ENCODE measurements at regions not wholly inside any gene's neighbourhood (a gene's known extent, or its start where the extent isn't known, plus 50 kb on each side); places are given as distances from the start of the nearest gene placed in this dataset.
"Not testable (repeated sequence)": the region's sequence is repeated elsewhere in the genome, so short reads cannot be mapped to it uniquely, and the experiment has no call there.

DNA sequence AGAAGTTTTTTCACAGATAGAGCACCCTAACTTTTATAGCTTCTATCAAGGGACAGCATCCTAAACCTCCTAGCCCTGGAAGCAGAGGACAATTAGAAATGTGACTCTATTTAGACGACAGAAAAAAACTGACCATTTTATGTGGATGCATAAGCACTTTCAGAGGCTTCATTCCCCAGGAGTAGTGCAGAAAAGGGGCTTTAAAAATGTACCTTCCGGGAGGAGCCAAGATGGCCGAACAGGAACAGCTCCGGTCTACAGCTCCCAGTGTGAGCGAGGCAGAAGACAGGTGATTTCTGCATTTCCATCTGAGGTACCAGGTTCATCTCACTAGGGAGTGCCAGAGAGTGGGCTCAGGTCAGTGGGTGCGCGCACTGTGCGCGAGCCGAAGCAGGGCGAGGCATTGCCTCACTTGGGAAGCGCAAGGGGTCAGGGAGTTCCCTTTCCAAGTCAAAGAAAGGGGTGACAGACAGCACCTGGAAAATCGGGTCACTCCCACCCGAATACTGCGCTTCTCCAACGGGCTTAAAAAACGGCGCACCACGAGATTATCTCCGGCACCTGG lies 416.4 kb upstream of the C1orf87 start:
- not testable (repeated sequence) for FAIRE-seq; DNase-seq (ENCODE audit: insufficient read length, low spot score)

DNA sequence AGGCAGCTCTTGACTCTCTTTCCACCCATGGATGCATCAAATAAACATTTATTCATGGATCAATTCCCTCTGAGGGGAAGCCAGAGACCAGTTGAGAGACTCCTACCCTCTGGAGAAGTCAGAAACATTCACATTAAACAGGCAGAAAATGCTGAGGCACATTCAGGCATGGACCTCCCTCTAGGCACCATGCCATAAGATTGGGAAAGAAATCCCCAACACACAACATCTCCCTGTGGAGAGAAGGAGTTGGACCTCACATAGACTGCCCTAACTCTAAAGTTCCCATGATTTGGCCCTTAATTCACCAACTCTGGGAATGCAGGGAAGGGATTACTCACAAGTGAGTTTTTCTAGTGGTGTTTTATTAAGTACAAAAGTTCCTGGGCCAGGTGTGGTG lies 415.3 kb upstream of the C1orf87 start:
- FAIRE-seq (no peak), DNase-seq (ENCODE audit: insufficient read length, low spot score) (no peak)

DNA sequence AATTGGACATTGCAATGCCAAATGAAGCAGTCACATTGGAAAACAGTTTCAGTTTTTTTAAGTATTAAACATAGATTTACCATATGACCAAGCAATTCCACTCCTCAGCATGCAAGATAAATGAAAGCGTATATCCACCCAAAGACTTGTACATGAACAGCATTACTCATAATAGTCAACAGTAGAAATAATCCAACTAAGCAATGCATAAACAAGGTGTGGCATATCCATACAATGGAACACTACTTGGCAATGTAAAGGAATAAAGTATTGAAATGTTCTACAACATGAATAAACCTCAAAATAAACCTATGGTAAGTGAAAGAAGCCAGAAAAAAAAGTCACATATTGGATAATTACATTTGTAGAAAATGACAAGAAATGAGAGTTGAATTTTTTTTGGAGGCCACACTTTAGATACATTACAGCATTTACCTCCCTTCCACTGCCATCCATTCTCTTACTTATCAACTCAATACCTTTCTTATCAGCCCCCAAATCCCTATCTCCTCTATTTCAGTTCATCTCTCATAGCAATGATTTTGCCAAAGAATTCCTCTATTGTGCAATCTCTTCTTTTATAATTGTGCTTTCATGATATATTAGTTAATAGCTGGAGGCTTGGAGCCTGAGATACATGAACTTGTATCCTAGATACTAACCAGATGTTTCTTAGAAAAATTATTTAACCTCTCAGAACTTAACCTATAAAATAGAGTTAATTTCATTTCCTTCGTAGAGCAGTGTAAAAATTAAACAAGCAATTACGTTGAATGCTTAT lies 414.2 kb upstream of the C1orf87 start:
- DNase-seq (ENCODE audit: insufficient read length, low spot score) (no peak), FAIRE-seq (no peak)

DNA sequence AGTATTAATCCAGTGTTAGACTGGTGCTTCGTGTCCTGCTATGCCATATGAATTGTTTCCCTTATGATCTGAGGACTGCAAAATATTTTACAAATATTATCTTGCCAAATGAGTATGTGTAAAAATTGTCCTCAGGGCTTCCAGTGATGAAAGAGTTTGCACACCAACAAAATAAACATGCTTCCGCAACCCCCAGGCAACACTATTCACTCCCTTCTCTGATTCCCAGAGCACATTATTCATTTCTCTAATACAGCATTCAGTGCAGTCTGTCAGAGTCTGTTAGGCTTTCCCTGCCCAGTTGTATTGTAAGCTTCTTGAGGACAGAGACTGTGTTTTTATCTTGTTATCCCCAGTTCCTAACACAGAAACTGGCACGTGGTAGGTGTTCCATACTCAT lies 409.9 kb upstream of the C1orf87 start:
- FAIRE-seq (no peak), DNase-seq (ENCODE audit: insufficient read length, low spot score) (no peak)

DNA sequence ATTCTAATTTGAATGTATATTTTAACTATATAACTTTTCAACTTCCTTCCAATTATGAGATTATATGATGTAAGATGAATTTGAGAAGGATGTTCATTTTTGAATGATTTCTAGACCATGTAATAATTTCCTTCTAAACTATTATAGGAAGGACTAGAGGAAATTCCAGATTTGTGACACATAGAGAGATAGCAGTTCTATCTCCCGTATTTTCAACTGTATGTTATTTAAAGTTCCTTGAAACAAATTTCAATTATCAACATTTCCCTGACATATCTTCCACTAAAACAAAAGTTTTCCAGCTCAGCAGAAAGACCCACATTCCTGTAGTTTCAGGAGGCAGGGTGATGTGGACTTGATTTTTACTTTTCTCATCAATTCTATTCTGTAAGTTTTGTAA lies 396.7 kb upstream of the C1orf87 start:
- DNase-seq (ENCODE audit: insufficient read length, low spot score) (no peak), FAIRE-seq (no peak)

DNA sequence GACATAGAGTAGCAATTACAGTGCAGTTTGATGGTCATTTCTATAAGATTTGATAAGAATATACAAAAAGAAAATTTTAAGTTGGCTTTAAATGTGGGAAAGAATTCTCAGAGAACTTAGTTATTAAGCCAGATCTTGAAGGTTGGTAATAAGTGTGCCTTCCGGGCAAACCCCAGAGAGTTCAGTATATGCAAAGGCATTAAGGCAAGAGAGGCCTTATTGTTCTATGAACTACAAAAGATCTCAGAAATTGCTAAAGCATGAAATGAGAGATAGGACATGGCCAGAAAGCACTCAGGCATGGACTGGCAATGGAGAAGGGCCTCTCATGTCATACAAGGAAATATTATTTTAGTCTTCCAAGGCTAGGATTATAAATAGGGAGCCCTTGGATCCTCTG lies 390.2 kb upstream of the C1orf87 start:
- no peak for DNase-seq (ENCODE audit: insufficient read length, low spot score)
- FAIRE-seq = no peak

DNA sequence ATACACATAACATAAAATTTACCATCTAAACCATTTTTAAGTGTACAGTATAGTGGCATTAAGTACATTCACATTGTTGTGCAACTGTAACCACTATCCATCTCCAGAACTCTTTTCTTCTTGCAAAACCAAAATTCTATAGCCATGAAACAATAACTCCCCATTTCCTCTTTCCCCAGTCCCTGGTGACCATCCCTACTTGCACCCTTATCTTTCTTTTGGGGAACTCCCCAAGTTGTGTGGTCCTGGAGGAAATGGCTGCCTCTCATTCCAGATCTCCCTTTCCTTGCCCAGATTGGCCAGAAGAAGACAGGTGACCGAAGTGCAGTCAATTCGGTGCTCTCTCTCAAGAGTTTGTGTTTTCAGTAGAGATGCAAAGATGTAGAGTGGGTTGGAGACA lies 389.6 kb upstream of the C1orf87 start:
- DNase-seq (ENCODE audit: insufficient read length, low spot score) (no peak), FAIRE-seq (no peak)

DNA sequence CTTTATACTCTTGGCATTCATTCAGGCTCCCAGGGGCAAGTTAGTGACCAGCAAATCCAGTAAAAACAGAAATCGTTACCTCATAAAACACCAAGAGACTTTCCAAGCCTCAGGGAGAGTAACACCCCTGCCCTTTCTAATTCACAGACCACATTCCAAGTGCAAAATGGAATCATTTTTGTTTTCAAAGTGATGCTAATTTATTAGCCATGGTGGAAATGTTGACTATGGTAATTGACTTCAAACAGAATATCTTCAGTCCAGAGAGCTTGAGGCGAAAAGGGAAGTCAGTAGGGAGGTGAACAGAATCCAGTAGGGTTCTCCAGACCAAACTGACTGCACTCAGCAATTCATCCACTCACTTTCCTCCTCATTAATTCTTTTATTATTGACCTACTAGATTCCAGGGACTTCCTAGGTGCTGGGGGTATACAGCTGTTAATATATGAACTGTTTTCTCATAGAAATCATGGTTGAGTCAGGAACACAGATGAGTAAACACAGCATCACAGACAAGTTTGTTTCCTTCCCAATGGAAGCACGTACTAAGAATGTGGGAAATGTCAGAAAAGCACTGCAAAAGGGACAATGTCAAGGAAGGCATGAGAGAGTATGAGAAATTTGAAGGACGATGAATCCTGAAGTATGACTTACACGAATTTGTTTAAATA lies 388.5 kb upstream of the C1orf87 start:
- FAIRE-seq = no peak
- no peak for DNase-seq (ENCODE audit: insufficient read length, low spot score)

DNA sequence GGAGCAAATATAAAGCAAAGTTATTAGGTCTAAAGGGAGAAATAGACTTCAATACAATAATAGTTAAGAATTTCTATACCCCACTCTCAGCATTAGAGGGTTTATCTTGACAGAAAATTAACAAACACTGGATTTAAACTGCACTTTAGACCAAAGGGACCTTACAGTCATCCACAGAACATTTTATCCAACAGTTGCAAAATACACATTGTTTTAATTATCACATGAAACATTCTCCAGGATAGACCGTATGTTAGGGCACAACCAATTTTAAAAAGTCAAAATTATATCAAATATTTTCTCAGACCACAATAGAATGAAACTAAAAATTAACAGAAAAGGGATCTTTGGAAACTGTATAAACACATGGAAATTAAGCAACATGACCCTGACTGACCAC lies 384.5 kb upstream of the C1orf87 start:
- DNase-seq (ENCODE audit: insufficient read length, low spot score) (no peak), FAIRE-seq (no peak)

DNA sequence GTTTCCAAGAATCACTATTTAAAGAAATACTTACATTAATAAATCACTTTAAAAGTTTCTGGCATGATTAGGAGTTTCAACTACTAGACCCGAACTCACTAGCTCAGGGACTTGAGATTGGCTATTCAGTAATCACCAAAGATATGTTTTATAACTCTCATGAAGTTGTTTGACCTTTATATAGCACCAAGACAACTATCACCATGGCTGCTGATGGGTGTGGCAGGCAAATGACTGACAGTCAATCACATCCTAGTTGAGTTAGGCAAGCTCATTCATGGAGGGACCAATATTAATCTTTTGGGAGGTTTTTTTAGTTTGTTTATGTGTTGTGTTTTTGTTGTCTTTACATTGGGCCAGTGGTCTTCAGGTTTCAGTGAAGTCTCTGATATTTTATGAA lies 376.3 kb upstream of the C1orf87 start:
- DNase-seq (ENCODE audit: insufficient read length, low spot score) = no peak
- no peak for FAIRE-seq

DNA sequence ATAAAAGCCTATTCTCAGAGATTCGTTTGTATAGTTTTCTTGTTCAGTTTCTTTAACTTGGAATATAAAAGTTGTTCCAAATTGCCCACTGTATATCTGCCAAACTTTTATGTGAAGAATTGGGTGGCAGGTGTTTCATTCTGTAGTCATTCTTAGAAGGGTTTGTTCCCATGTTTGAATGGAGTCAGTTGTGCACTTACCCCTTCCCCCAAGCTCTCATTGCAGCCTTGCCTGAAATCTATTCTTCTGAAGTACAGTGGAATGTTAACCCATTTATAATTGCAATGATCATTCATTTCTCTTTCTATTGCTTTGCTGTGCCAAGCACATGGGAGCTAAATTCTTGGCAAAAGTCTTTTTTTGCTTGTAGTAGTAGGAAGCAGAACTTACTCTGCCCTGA lies 375.3 kb upstream of the C1orf87 start:
- DNase-seq (ENCODE audit: insufficient read length, low spot score) (no peak), FAIRE-seq (no peak)

DNA sequence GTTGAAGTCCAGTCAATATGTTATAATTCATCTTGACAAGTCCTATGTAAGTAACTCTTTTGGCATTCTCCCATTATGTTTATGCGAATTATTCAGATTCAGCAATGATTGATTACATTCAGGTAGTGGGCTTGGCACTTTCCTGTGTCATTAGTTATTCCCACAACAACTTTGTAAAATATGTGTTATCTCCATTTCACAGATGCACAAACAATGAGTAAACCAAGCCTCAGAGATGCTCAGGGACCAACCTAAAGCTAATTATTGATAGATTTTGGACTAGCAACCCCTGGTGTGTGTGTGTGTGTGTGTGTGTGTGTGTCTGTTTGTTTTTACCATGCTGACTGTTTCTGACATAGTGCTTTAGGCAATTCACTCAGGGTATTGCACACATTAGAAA lies 371.1 kb upstream of the C1orf87 start:
- FAIRE-seq (no peak), DNase-seq (ENCODE audit: insufficient read length, low spot score) (no peak)

DNA sequence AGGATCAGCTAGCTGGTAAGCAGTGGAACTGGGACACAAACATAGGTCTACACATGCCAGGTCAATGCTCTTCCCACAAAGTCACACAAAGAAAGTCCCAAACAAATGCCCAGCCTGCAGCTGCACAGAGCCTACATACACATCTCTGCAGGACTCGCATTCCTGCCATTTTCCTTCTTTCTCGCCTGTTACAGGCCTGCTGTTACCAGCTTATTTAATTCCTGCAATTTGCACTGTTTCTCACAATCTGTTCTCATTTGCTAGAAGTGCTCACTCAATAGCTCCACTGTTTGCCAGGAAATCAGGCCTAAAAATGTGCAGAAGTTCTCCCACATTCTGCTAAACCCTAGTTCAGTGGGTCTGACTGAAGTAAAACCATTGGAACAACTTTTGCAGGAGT lies 362.6 kb upstream of the C1orf87 start:
- no peak for DNase-seq (ENCODE audit: insufficient read length, low spot score)
- FAIRE-seq = no peak

DNA sequence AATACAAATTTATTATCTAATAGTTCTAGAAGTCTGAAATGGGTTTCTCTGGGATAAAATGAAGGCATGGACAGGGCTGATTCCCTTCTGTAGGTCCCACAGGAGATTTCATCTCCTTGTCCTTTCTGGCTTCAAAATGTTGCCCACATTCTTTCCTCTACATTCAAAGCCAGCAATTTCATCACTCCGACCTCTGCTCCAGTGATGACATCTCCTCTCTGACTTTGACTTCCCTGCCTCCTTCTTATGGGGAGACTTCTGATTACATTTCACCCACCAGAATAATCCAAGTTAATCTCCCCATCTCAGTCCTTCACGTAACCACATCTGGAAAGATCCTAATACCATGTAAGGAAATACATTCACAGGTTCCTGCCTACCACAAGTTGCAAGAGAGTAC lies 358.0 kb upstream of the C1orf87 start:
- no peak for FAIRE-seq
- no peak for DNase-seq (ENCODE audit: insufficient read length, low spot score)

DNA sequence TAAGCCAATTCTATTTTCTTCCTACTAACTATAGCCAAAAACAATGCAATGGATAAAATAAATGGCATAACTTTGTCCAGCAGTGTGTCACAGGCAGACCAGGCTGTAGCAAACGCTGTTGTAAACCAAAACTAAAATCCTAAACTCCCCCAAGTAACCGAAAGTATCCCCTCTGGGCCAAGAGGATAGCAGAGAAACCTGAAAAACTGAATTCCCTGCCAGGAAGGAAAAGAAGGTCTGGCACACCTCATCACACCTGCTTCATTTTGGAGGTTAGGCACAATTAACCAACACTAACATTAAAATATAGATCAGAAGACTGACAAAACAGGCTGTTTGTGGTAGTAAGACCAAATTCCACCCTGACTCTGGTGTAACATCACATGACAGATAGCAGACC lies 356.8 kb upstream of the C1orf87 start:
- DNase-seq (ENCODE audit: insufficient read length, low spot score) = no peak

DNA sequence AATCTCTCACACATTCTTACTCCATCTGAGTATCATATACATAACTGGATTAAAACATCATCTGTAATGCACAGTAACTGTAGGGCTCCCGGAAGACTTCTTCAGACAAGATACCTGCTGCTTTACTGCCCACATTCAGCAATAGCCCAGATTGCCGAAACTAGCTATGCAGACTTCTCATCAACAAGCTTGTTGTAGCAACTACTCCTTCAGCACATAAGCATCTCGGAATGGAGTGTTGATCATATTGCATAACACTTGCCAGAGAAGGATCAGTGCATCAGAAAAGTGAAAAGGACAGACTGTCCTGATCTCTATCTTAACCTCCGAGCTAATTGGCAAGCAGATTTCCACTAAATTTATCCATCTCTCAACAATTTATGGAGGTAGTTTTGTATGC lies 354.6 kb upstream of the C1orf87 start:
- DNase-seq (ENCODE audit: insufficient read length, low spot score) = no peak
- FAIRE-seq = no peak

More for the DNA sequence above, 356.8 kb upstream of the C1orf87 start:
- no peak for FAIRE-seq

DNA sequence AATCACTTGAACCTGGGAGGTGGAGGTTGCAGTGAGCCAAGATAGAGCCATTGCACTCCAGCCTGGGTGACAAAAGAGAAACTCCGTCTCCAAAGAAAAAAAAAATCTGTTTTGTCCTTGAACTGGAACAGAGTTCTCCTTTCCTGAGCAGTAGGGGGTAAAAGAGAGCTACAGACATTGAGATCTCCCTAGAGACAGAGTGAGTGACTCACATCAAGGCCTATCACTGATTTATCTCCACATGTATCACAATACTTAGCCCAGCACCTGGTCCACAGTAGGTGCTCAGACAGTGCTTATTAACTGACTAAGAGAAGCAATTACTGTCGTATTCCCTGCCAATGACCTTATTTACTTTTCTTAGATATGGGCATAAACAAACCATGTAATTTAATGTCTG lies 354.1 kb upstream of the C1orf87 start:
- no peak for DNase-seq (ENCODE audit: insufficient read length, low spot score)
- no peak for FAIRE-seq

DNA sequence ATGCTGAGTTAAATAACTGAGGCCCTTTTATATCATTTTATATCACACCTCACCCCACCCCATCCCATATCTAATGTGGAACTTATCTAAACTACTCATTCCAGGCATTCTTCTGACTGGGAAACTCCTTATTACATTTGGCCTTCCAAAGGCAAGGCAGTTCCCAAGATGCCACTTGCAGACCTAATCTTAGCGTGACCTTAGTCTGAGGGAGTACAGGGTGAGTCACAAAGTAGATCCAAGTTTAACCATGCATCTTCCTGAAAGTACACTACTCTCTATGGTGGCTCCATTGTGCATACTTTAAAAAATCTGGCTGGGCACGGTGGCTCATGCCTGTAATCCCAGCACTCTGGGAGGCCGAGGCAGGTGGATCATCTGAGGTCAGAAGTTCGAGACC lies 353.6 kb upstream of the C1orf87 start:
- no peak for FAIRE-seq

DNA sequence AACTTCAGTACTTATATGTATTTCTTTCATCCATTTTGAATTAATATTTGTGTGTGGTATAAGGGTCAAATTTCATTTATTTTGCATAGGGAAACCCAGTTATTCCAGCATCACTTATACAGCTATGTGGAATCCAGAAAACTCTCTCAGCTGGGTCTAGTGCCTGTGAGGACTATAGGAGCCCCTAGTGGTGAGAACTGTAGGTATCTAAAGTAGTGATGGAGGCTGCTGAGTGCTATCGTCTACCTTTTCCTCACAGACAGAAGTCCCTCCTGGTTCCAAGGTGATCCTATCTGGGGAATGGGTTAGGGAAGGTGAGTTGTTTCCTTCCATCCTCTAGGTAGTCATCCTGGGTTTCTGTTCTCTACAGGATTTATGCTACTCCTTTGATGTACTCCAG lies 352.0 kb upstream of the C1orf87 start:
- DNase-seq (ENCODE audit: insufficient read length, low spot score) (peak; percentile 2), FAIRE-seq (no peak)

More for the DNA sequence above, 353.6 kb upstream of the C1orf87 start:
- no peak for DNase-seq (ENCODE audit: insufficient read length, low spot score)

DNA sequence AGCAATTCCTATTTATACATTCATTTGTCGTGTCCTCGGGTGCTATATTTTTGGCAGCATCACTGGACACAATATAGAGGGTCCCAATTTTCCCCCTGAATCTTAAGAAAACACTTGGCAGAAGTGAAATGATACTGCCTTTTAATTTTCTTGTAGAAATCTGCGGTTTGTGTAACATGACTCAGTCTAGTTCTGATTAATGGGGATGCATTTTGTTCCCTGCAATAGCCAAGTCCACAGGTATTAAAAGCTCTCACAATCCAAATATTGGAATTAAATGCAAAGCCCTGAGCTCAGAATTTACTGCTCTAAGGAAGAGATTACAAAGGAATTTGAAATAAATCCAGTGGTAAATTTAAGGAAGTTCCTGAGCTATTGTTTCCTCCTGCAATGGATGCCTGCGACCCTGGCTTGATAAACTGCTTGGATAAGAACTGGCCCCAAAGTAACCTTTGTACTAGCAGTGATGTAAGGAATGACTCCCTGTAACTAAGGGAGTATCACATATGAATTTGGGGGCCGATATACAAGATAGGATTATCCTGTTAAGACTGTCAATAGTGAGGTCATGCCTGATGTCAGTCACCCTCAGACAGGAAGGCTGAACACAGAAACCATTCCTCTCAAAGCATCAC lies 349.7 kb upstream of the C1orf87 start:
- DNase-seq (ENCODE audit: insufficient read length, low spot score) = no peak
- no peak for FAIRE-seq

DNA sequence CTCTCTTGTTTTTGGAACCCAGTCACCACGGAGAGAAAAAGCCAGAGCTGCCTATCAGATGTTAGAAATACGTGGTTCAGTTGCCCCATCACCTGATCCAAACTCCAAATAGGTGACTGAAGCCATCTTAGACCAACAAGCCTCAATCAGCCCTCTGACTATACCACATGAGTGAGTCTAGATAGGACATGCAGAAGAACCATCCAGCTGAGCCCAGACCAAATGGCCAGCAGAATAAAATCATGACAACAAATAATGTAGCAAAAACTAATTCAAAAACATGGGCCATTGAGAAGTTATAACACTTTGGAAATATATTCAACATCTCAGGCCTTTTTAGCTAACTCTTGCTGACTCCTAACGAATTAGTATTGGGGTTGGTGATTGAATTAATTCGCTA lies 348.4 kb upstream of the C1orf87 start:
- no peak for DNase-seq (ENCODE audit: insufficient read length, low spot score)
- no peak for FAIRE-seq

DNA sequence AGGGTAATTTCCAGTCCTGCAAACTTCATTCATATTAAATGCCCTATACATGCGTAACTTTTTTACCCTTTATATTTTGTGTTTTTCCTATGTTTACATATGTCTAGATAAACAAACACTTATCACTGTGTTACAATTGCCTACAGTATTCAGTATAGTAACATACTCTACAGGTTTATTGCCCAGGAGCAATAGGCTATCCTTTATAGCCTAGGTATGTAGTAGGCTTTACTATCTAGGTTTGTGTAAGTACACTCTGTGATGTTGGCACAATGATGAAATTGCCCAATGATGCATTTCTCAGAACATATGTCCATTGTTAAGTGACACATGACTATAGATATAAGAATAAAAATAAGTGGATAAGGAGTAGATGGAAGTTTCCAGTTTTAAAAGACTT lies 345.5 kb upstream of the C1orf87 start:
- FAIRE-seq (no peak), DNase-seq (ENCODE audit: insufficient read length, low spot score) (no peak)

Data from GM19239 (cell line).